ENCODE measurements at regions not wholly inside any gene's neighbourhood (a gene's known extent, or its start where the extent isn't known, plus 50 kb on each side); places are given as distances from the start of the nearest gene placed in this dataset.

GRCh38 chr4:180578175-180578574 is 1665.0 kb upstream of the TENM3 start:
- H3K4me1 ChIP-seq, result no peaks in the 10 kb centered on the region
- ATAC-seq (no peak), DNase-seq (no peak)
- H3K4me3 ChIP-seq, result no peak overlapping the region
- H3K9me3 ChIP-seq, result no peaks in the 10 kb centered on the region
- no peaks in the 10 kb centered on the region for H3K27me3 ChIP-seq
- no peaks in the 10 kb centered on the region for H3K36me3 ChIP-seq
- TF ChIP-seq CTCF (IDR thresholded peaks at IDR 0.05), result no peak
- intact Hi-C loops (cut with DNase I), result no loop called here
- no peak overlapping the region for H3K27ac ChIP-seq

- H3K27ac ChIP-seq, result no peak overlapping the region
- DNase-seq (no peak), ATAC-seq (no peak)
- no peaks in the 10 kb centered on the region for H3K36me3 ChIP-seq
- no peak for TF ChIP-seq CTCF (IDR thresholded peaks at IDR 0.05)
- intact Hi-C loops (cut with DNase I), result no loop called here
- no peaks in the 10 kb centered on the region for H3K9me3 ChIP-seq
- H3K27me3 ChIP-seq, result no peaks in the 10 kb centered on the region
- no peaks in the 10 kb centered on the region for H3K4me1 ChIP-seq
- no peak overlapping the region for H3K4me3 ChIP-seq
Observed at GRCh38 chr4:180581061-180581460, 1662.1 kb upstream of the TENM3 start.

- no peak for DNase-seq
- ATAC-seq, result no peak
- Histone ChIP-seq H3K4me1 (no peaks in the 10 kb centered on the region), H3K27ac (no peak overlapping the region), H3K27me3 (no peaks in the 10 kb centered on the region), H3K36me3 (no peaks in the 10 kb centered on the region), H3K4me3 (no peak overlapping the region), H3K9me3 (no peaks in the 10 kb centered on the region)
- no peak for TF ChIP-seq CTCF (IDR thresholded peaks at IDR 0.05)
- intact Hi-C loops (cut with DNase I), result no loop called here
Observed at GRCh38 chr4:180587379-180587778, 1655.8 kb upstream of the TENM3 start.

- no peak for ATAC-seq
- no peak overlapping the region for H3K27ac ChIP-seq
- no peak for DNase-seq
- H3K4me3 ChIP-seq, result no peak overlapping the region
- no peaks in the 10 kb centered on the region for H3K36me3 ChIP-seq
- no peaks in the 10 kb centered on the region for H3K27me3 ChIP-seq
- no peaks in the 10 kb centered on the region for H3K4me1 ChIP-seq
- intact Hi-C loops (cut with DNase I), result no loop called here
- TF ChIP-seq CTCF (IDR thresholded peaks at IDR 0.05), result no peak
- H3K9me3 ChIP-seq, result no peaks in the 10 kb centered on the region
Observed at GRCh38 chr4:180589575-180589974, 1653.6 kb upstream of the TENM3 start.

- H3K27ac ChIP-seq, result no peak overlapping the region
- no peak overlapping the region for H3K4me3 ChIP-seq
- intact Hi-C loops (cut with DNase I), result no loop called here
- DNase-seq (no peak), ATAC-seq (no peak)
- no peak for TF ChIP-seq CTCF (IDR thresholded peaks at IDR 0.05)
- H3K36me3 ChIP-seq, result no peaks in the 10 kb centered on the region
- no peaks in the 10 kb centered on the region for H3K4me1 ChIP-seq
- H3K9me3 ChIP-seq, result no peaks in the 10 kb centered on the region
- H3K27me3 ChIP-seq, result no peaks in the 10 kb centered on the region
Observed at GRCh38 chr4:180596888-180597483, 1646.2 kb upstream of the TENM3 start.

- DNase-seq (no peak), ATAC-seq (no peak)
- no peak overlapping the region for H3K4me3 ChIP-seq
Observed at GRCh38 chr4:180598281-180598680, 1644.9 kb upstream of the TENM3 start.

More at GRCh38 chr4:180598281-180598680, 1644.9 kb upstream of the TENM3 start:
- intact Hi-C loops (cut with DNase I), result no loop called here
- Histone ChIP-seq H3K4me1 (no peaks in the 10 kb centered on the region), H3K27me3 (no peaks in the 10 kb centered on the region), H3K27ac (no peak overlapping the region), H3K36me3 (no peaks in the 10 kb centered on the region), H3K9me3 (no peaks in the 10 kb centered on the region)
- no peak for TF ChIP-seq CTCF (IDR thresholded peaks at IDR 0.05)
